ENCODE measurements at regions not wholly inside any gene's neighbourhood (a gene's known extent, or its start where the extent isn't known, plus 50 kb on each side); places are given as distances from the start of the nearest gene placed in this dataset.

GRCh38 chr19:27794494-27795042, 1418.4 kb downstream of the UQCRFS1 start:
- H3K4me3 ChIP-seq (ENCODE audit: low read depth, low read length) = peak overlapping the region; percentile 94
- no peak for TF ChIP-seq MYC (IDR thresholded peaks at IDR 0.05; ENCODE audit: low read depth, low read length)
- TF ChIP-seq MAX (IDR thresholded peaks at IDR 0.05; ENCODE audit: low read depth, low read length) = no peak
- TF ChIP-seq CTCF (IDR thresholded peaks at IDR 0.05; ENCODE audit: low read depth, low read length) = no peak
- TF ChIP-seq POLR2A (IDR thresholded peaks at IDR 0.05; ENCODE audit: extremely low read depth, insufficient read length) = no peak
- DNase-seq (ENCODE audit: low read depth) = peak; percentile 64

- peak overlapping the region; percentile 94 for H3K4me3 ChIP-seq (ENCODE audit: low read depth, low read length)
- TF ChIP-seq POLR2A (IDR thresholded peaks at IDR 0.05; ENCODE audit: extremely low read depth, insufficient read length) = peak; percentile 89
- peak; percentile 62 for TF ChIP-seq MYC (IDR thresholded peaks at IDR 0.05; ENCODE audit: low read depth, low read length)
- no peak for TF ChIP-seq CTCF (IDR thresholded peaks at IDR 0.05; ENCODE audit: low read depth, low read length)
- peak; percentile 71 for TF ChIP-seq MAX (IDR thresholded peaks at IDR 0.05; ENCODE audit: low read depth, low read length)
- peak; percentile 93 for DNase-seq (ENCODE audit: low read depth)
These were observed 1419.1 kb downstream of the UQCRFS1 start for GRCh38 chr19:27793644-27794493.

GRCh38 chr19:27793128-27793643, 1419.8 kb downstream of the UQCRFS1 start:
- TF ChIP-seq POLR2A (IDR thresholded peaks at IDR 0.05; ENCODE audit: extremely low read depth, insufficient read length) (peak; percentile 65), MAX (IDR thresholded peaks at IDR 0.05; ENCODE audit: low read depth, low read length) (peak; percentile 32; the same call in 1 of the 2 replicates), CTCF (IDR thresholded peaks at IDR 0.05; ENCODE audit: low read depth, low read length) (no peak)
- peak; percentile 89 for DNase-seq (ENCODE audit: low read depth)
- peak overlapping the region; percentile 94 for H3K4me3 ChIP-seq (ENCODE audit: low read depth, low read length)

- TF ChIP-seq MAX (IDR thresholded peaks at IDR 0.05; ENCODE audit: low read depth, low read length) (no peak), CTCF (IDR thresholded peaks at IDR 0.05; ENCODE audit: low read depth, low read length) (no peak), MYC (IDR thresholded peaks at IDR 0.05; ENCODE audit: low read depth, low read length) (no peak), POLR2A (IDR thresholded peaks at IDR 0.05; ENCODE audit: extremely low read depth, insufficient read length) (no peak)
- peak overlapping the region; percentile 94 for H3K4me3 ChIP-seq (ENCODE audit: low read depth, low read length)
- no peak for DNase-seq (ENCODE audit: low read depth)
These were observed 1420.3 kb downstream of the UQCRFS1 start for GRCh38 chr19:27792576-27793127.

GRCh38 chr19:27780367-27781075, 1432.4 kb downstream of the UQCRFS1 start:
- no peak for TF ChIP-seq POLR2A (IDR thresholded peaks at IDR 0.05; ENCODE audit: extremely low read depth, insufficient read length)
- no peak for TF ChIP-seq MAX (IDR thresholded peaks at IDR 0.05; ENCODE audit: low read depth, low read length)
- no peak for TF ChIP-seq CTCF (IDR thresholded peaks at IDR 0.05; ENCODE audit: low read depth, low read length)
- TF ChIP-seq MYC (IDR thresholded peaks at IDR 0.05; ENCODE audit: low read depth, low read length) = no peak
- peak; percentile 76 for DNase-seq (ENCODE audit: low read depth)

More at GRCh38 chr19:27780367-27781075, 1432.4 kb downstream of the UQCRFS1 start:
- peak overlapping the region; percentile 47 for H3K4me3 ChIP-seq (ENCODE audit: low read depth, low read length)
